IMR-90 (cell line): ENCODE measurements at regions not wholly inside any gene's neighbourhood (a gene's known extent, or its start where the extent isn't known, plus 50 kb on each side); places are given as distances from the start of the nearest gene placed in this dataset.

Experiments used
- ATAC-seq: fragments of 200-7000 bp; cut with Tn5 transposase; 2 replicates; pipeline ENCODE4 v1.9.1; 2020; ENCODE audit warnings: low read depth, mild to moderate bottlenecking, moderate library complexity
- BruUV-seq: library from RNA; stranded (reverse); fragments of 400-500 nt; replicated peaks from 2 replicates; lab custom pipeline; 2021; lab: Mats Ljungman, UMichigan
- CTCF ChIA-PET: fragments of 300-600 bp; formaldehyde crosslinking; extraction: SDS; loops from one replicate; lab custom pipeline; 2021; ENCODE audit warnings: antibody characterized with exemption; lab: Yijun Ruan, JAX
- POLR2A ChIA-PET: fragments of 300-600 bp; sonication (Branson Sonifier 250); formaldehyde crosslinking; loops from one replicate; lab custom pipeline; 2022; ENCODE audit warnings: antibody characterized with exemption; ENCODE audit not compliant: unreplicated experiment; lab: Charles Lee
- DNase-seq: peaks from one replicate; pipeline ENCODE4 v3.0.0; 2013
- H2AFZ ChIP-seq: replicated peaks from 2 replicates; pipeline ENCODE3; 2013; ENCODE audit warnings: low read length, mild to moderate bottlenecking; ENCODE audit not compliant: poor library complexity
- H2AK5ac ChIP-seq: 2 replicates; pipeline ENCODE4 v1.6.1; 2013; ENCODE audit warnings: low read depth, low read length, inconsistent platforms
- H2AK9ac ChIP-seq: replicated peaks from 2 replicates; pipeline ENCODE3; 2013; ENCODE audit warnings: mild to moderate bottlenecking, low read depth, low read length, moderate library complexity; ENCODE audit not compliant: poor library complexity
- H2BK120ac ChIP-seq: 2 replicates; pipeline ENCODE4 v1.6.1; 2013; ENCODE audit warnings: low read depth, low read length, inconsistent platforms
- H2BK15ac ChIP-seq: 3 replicates; pipeline ENCODE4 v1.6.1; 2013; ENCODE audit warnings: low read depth, low read length, inconsistent platforms
- H2BK20ac ChIP-seq: 2 replicates; pipeline ENCODE4 v1.6.1; 2013; ENCODE audit warnings: low read depth, mild to moderate bottlenecking, inconsistent platforms, low read length, moderate library complexity
- H2BK5ac ChIP-seq: 2 replicates; pipeline ENCODE4 v1.6.1; 2013; ENCODE audit warnings: mild to moderate bottlenecking, low read depth, low read length, inconsistent platforms; ENCODE audit not compliant: poor library complexity, severe bottlenecking
- H3K14ac ChIP-seq: replicated peaks from 2 replicates; pipeline ENCODE4 v1.6.1; 2013; ENCODE audit warnings: low read depth, low read length, inconsistent platforms
- H3K18ac ChIP-seq: 2 replicates; pipeline ENCODE4 v1.6.1; 2013; ENCODE audit warnings: low read depth, low read length, control low read depth
- H3K23ac ChIP-seq: 2 replicates; pipeline ENCODE4 v1.6.1; 2013; ENCODE audit warnings: low read depth, low read length, inconsistent platforms
- H3K27ac ChIP-seq: 2 replicates; pipeline ENCODE4 v1.5.1; 2013; ENCODE audit warnings: mild to moderate bottlenecking, control low read depth, low read length; ENCODE audit not compliant: insufficient read depth
- H3K27me3 ChIP-seq: 2 replicates; pipeline ENCODE4 v1.6.1; 2013; ENCODE audit warnings: low read length; ENCODE audit not compliant: control insufficient read depth, insufficient read depth
- H3K36me3 ChIP-seq: 2 replicates; pipeline ENCODE4 v1.6.1; 2013; ENCODE audit warnings: low read length, mixed read lengths; ENCODE audit not compliant: control insufficient read depth, insufficient read depth
- H3K4ac ChIP-seq: 2 replicates; pipeline ENCODE4 v1.6.1; 2013; ENCODE audit warnings: low read depth, low read length, inconsistent platforms
- H3K4me1 ChIP-seq: 2 replicates; pipeline ENCODE4 v1.6.1; 2013; ENCODE audit warnings: low read length, mixed read lengths; ENCODE audit not compliant: control insufficient read depth, insufficient read depth
- H3K4me2 ChIP-seq: 2 replicates; pipeline ENCODE4 v1.6.1; 2013; ENCODE audit warnings: low read depth, mild to moderate bottlenecking, control low read depth, low read length, moderate library complexity
- H3K4me3 ChIP-seq: 2 replicates; pipeline ENCODE4 v1.5.1; 2013; ENCODE audit warnings: low read depth, mild to moderate bottlenecking, control low read depth, low read length, moderate library complexity; ENCODE audit not compliant: insufficient read depth
- H3K56ac ChIP-seq: 2 replicates; pipeline ENCODE4 v1.6.1; 2013; ENCODE audit warnings: low read length, inconsistent platforms; ENCODE audit not compliant: insufficient read depth; ENCODE audit errors: extremely low read depth
- H3K79me1 ChIP-seq, 2 experiments: 2 replicates each; pipeline ENCODE4 v1.6.1; 2013; ENCODE audit warnings: low read length in 2 of 2, inconsistent platforms in 1 of 2, low read depth in 1 of 2
- H3K9ac ChIP-seq: 2 replicates; pipeline ENCODE4 v1.6.1; 2013; ENCODE audit warnings: low read depth, low read length, control low read depth
- H3K9me1 ChIP-seq: 2 replicates; pipeline ENCODE4 v1.6.1; 2013; ENCODE audit warnings: low read length, inconsistent platforms; ENCODE audit not compliant: insufficient read depth
- H3K9me3 ChIP-seq: 2 replicates; pipeline ENCODE4 v1.6.1; 2013; ENCODE audit warnings: low read length; ENCODE audit not compliant: control insufficient read depth, insufficient read depth
- H4K20me1 ChIP-seq: 2 replicates; pipeline ENCODE4 v1.6.1; 2013; ENCODE audit warnings: low read length, inconsistent platforms; ENCODE audit not compliant: insufficient read depth
- H4K5ac ChIP-seq: 2 replicates; pipeline ENCODE4 v1.6.1; 2013; ENCODE audit warnings: mild to moderate bottlenecking, low read depth, low read length, control low read depth
- H4K8ac ChIP-seq, 2 experiments: 2 replicates each; pipeline ENCODE4 v1.6.1; 2013; ENCODE audit warnings: low read depth in 2 of 2, low read length in 2 of 2, control low read depth in 1 of 2, inconsistent platforms in 1 of 2
- H4K91ac ChIP-seq: 2 replicates; pipeline ENCODE4 v1.6.1; 2013; ENCODE audit warnings: low read depth, low read length, inconsistent platforms; ENCODE audit not compliant: insufficient read depth
- BHLHE40 ChIP-seq: fragments of 150-350 bp; IDR thresholded peaks from 2 replicates; pipeline ENCODE4 v1.6.1; 2016; ENCODE audit warnings: mild to moderate bottlenecking, low read depth, low read length
- CEBPB ChIP-seq: IDR thresholded peaks from 2 replicates; pipeline ENCODE4 v1.6.1; 2012; ENCODE audit warnings: low read depth, low read length, improper control_type of control experiment
- CHD1 ChIP-seq: IDR thresholded peaks from 2 replicates; pipeline ENCODE4 v1.6.1; 2012; ENCODE audit warnings: low read depth, low read length, improper control_type of control experiment
- FOS ChIP-seq: fragments of 150-350 bp; IDR thresholded peaks from 2 replicates; pipeline ENCODE4 v1.6.1; 2016; ENCODE audit warnings: low read depth, low read length
- MAFK ChIP-seq: IDR thresholded peaks from 2 replicates; pipeline ENCODE4 v1.6.1; 2012; ENCODE audit warnings: low read depth, low read length, improper control_type of control experiment
- MAZ ChIP-seq: IDR thresholded peaks from 2 replicates; pipeline ENCODE4 v1.6.1; 2012; ENCODE audit warnings: low read depth, mild to moderate bottlenecking, low read length, improper control_type of control experiment, moderate library complexity, borderline replicate concordance
- MXI1 ChIP-seq: IDR thresholded peaks from 2 replicates; pipeline ENCODE4 v1.6.1; 2012; ENCODE audit warnings: low read depth, mild to moderate bottlenecking, low read length, moderate library complexity, borderline replicate concordance
- NFE2L2 ChIP-seq: fragments of 150-350 bp; IDR thresholded peaks from 2 replicates; pipeline ENCODE4 v1.6.1; 2016; ENCODE audit warnings: low read depth, mild to moderate bottlenecking, low read length
- POLR2A ChIP-seq: IDR thresholded peaks from 2 replicates; pipeline ENCODE4 v1.6.1; 2012; ENCODE audit warnings: mild to moderate bottlenecking, low read depth, low read length
- RAD21 ChIP-seq: IDR thresholded peaks from 2 replicates; pipeline ENCODE4 v1.6.1; 2012; ENCODE audit warnings: low read length, improper control_type of control experiment
- RCOR1 ChIP-seq: IDR thresholded peaks from 2 replicates; pipeline ENCODE4 v1.6.1; 2012; ENCODE audit warnings: mild to moderate bottlenecking, low read length, improper control_type of control experiment; ENCODE audit not compliant: insufficient replicate concordance
- RFX5 ChIP-seq: IDR thresholded peaks from 2 replicates; pipeline ENCODE4 v1.8.0; 2012; ENCODE audit warnings: low read depth, mild to moderate bottlenecking, low read length, moderate library complexity
- SMC3 ChIP-seq: fragments of 150-350 bp; IDR thresholded peaks from 2 replicates; pipeline ENCODE4 v1.6.1; 2016; ENCODE audit warnings: low read depth, mild to moderate bottlenecking, antibody characterized with exemption, low read length, moderate library complexity
- WGBS, 2 experiments: methylation state at CpG; one replicate each; pipeline versions ENCODE4 v1.1.5 to v1.1.7; 2013; ENCODE audit warnings: missing lambda C conversion rate in 2 of 2; ENCODE audit not compliant: insufficient read length in 1 of 2; ENCODE audit errors: extremely low coverage in 2 of 2; 5-methylcytosine and 5-hydroxymethylcytosine counted together
- dilution Hi-C: fragments of 300-500 bp; cut with HindIII; formaldehyde crosslinking; loops from one replicate; pipeline ENCODE4 v1.14.3; 2018; ENCODE audit warnings: low sequenced_read_pairs; ENCODE audit not compliant: unreplicated experiment
- in situ Hi-C: fragments of 300-500 bp; cut with MboI; formaldehyde crosslinking; loops from 3 replicates; pipeline ENCODE4 v1.14.3; 2019; ENCODE audit warnings: low sequenced_read_pairs, inconsistent platforms, mixed read lengths
- intact Hi-C: fragments of 100-400 bp; cut with micrococcal nuclease; formaldehyde crosslinking; loops from 2 replicates; pipeline ENCODE4 v1.10.0; 2022
- TF ChIP-seq, protein P1 (sequence below): fragments of 150-350 bp; IDR thresholded peaks from 2 replicates; pipeline ENCODE4 v1.6.1; 2017; ENCODE audit warnings: mild to moderate bottlenecking, antibody characterized with exemption, low read length, low read depth

DNA sequence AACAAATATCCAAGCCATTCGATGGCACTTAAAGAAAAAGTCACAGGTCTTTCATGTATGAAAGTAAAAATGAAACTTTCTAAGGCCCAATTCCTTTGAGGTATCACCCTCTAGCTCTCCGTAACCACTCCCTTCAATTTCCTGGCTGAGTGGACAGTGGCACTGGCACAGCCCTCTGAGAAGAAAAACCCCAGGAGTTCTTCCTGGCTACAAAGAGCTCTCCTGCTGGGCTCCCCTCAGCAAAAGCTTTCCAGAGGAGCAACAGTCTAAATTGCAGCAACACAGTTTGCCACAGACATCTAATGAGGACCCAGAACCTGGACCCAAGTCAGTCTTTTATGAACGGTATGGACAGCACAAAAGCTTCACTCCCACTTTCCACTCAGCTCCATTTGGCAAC is 71.8 kb downstream of the FUNDC1 start:
- BruUV-seq, result no TSS peak

More for the DNA sequence above, 71.8 kb downstream of the FUNDC1 start:
- H3K27me3 ChIP-seq, result peaks cover 4% of the 10 kb centered on the region
- no peak overlapping the region for H2AK9ac ChIP-seq
- no peaks in the 10 kb centered on the region for H3K9me1 ChIP-seq
- H2AK5ac ChIP-seq, result no peak overlapping the region
- dilution Hi-C loops (no loop called here), intact Hi-C loops (no loop called here), in situ Hi-C loops (no loop called here)
- H2BK120ac ChIP-seq, result no peak overlapping the region
- H4K91ac ChIP-seq, result no peak overlapping the region
- no peak for TF ChIP-seq BHLHE40
- TF ChIP-seq CEBPB, result no peak
- no peak for TF ChIP-seq POLR2A
- TF ChIP-seq MAFK, result no peak
- TF ChIP-seq SMC3, result no peak
- no peak for TF ChIP-seq RAD21
- TF ChIP-seq MAZ, result no peak
- no peak for TF ChIP-seq CHD1
- TF ChIP-seq NFE2L2, result no peak
- TF ChIP-seq MXI1, result no peak
- no peak for TF ChIP-seq FOS
- TF ChIP-seq RFX5, result no peak
- no peak for TF ChIP-seq RCOR1
- TF ChIP-seq, protein P1, sequence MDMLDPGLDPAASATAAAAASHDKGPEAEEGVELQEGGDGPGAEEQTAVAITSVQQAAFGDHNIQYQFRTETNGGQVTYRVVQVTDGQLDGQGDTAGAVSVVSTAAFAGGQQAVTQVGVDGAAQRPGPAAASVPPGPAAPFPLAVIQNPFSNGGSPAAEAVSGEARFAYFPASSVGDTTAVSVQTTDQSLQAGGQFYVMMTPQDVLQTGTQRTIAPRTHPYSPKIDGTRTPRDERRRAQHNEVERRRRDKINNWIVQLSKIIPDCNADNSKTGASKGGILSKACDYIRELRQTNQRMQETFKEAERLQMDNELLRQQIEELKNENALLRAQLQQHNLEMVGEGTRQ, result no peak
- no peak overlapping the region for H3K14ac ChIP-seq
- ATAC-seq (no peak), DNase-seq (no peak)
- ChIA-PET CTCF (no interaction called here), POLR2A (no interaction called here)
- no peak overlapping the region for H3K23ac ChIP-seq
- no peaks in the 10 kb centered on the region for H3K36me3 ChIP-seq
- H4K20me1 ChIP-seq, result no peaks in the 10 kb centered on the region
- H3K4me3 ChIP-seq, result no peak overlapping the region
- H4K8ac ChIP-seq, result no peak overlapping the region
- no peak overlapping the region for H3K56ac ChIP-seq
- no peak overlapping the region for H2AFZ ChIP-seq
- no peak overlapping the region for H2BK5ac ChIP-seq
- no peak overlapping the region for H2BK20ac ChIP-seq
- H3K9me3 ChIP-seq, result no peaks in the 10 kb centered on the region
- H3K4me2 ChIP-seq, result no peak overlapping the region
- WGBS, 2 experiments, result 50% methylated on average over 1 of the region's 3 CpGs; no CpG with 5 or more reads in 1 of the 2 experiments
- H2BK15ac ChIP-seq, result no peak overlapping the region
- H3K79me1 ChIP-seq, result no peaks in the 10 kb centered on the region
- H3K9ac ChIP-seq, result no peak overlapping the region
- H3K4me1 ChIP-seq, result no peaks in the 10 kb centered on the region
- H3K4ac ChIP-seq, result no peak overlapping the region
- no peak overlapping the region for H4K5ac ChIP-seq
- H3K18ac ChIP-seq, result no peak overlapping the region
- no peak overlapping the region for H3K27ac ChIP-seq
